B cell (primary cell): ENCODE measurements at regions not wholly inside any gene's neighbourhood (a gene's known extent, or its start where the extent isn't known, plus 50 kb on each side); places are given as distances from the start of the nearest gene placed in this dataset.

Source experiments
- ATAC-seq: fragments of 200-7000 bp; cut with Tn5 transposase; one replicate; pipeline ENCODE4 v1.10.0; 2021; ENCODE audit warnings: low read depth, mild to moderate bottlenecking, moderate number of reproducible peaks, moderate library complexity
- CTCF ChIA-PET: fragments of 350-600 bp; sonication (Branson Sonifier 250); formaldehyde crosslinking; loops from one replicate; lab custom pipeline; 2021; ENCODE audit warnings: antibody characterized with exemption, inconsistent platforms; lab: Charles Lee
- POLR2A ChIA-PET: fragments of 350-600 bp; sonication (Branson Sonifier 250); formaldehyde crosslinking; loops from one replicate; lab custom pipeline; 2021; ENCODE audit warnings: antibody characterized with exemption; lab: Charles Lee
- DNase-seq: peaks from one replicate; pipeline ENCODE4 v3.0.0; 2013
- H2AFZ ChIP-seq: 2 replicates; pipeline ENCODE4 v1.6.1; 2012; ENCODE audit warnings: mild to moderate bottlenecking, low read depth, low read length; ENCODE audit not compliant: insufficient read depth, poor library complexity, severe bottlenecking
- H3K27ac ChIP-seq, 2 donors: 1 replicate in 1 of 2; 2 replicates in 1 of 2; pipeline ENCODE4 v1.5.1; 2012 to 2013; ENCODE audit warnings: low read length in 2 of 2, mild to moderate bottlenecking in 2 of 2, moderate library complexity in 1 of 2
- H3K27me3 ChIP-seq, 4 experiments: fragments of 200-600 bp in 1 of 4; sonication (generic) in 1 of 4; replicated peaks in 1 of 4; 1 replicate in 2 of 4; 2 replicates in 2 of 4; pipeline versions ENCODE4 v1.6.1 to v1.7.0; 2013 to 2016; ENCODE audit warnings: low read length in 3 of 4, mild to moderate bottlenecking in 2 of 4, mixed read lengths in 1 of 4, moderate library complexity in 1 of 4; ENCODE audit not compliant: insufficient read depth in 4 of 4, control insufficient read depth in 3 of 4; ENCODE audit errors: control extremely low read depth in 1 of 4
- H3K36me3 ChIP-seq, 2 experiments: replicated peaks in 1 of 2; 1 replicate in 1 of 2; 2 replicates in 1 of 2; pipeline versions ENCODE4 v1.6.1 to v1.7.1; 2013; ENCODE audit warnings: low read length in 1 of 2; ENCODE audit not compliant: insufficient read depth in 2 of 2, control insufficient read depth in 1 of 2; ENCODE audit errors: control extremely low read depth in 1 of 2, extremely low read depth in 1 of 2
- H3K4me1 ChIP-seq, 2 donors: fragments of 200-600 bp in 1 of 2; sonication (generic) in 1 of 2; 1 replicate in 1 of 2; 2 replicates in 1 of 2; pipeline versions ENCODE4 v1.5.1 to v1.6.1; 2013 to 2017; ENCODE audit warnings: low read length in 2 of 2; ENCODE audit not compliant: control insufficient read depth in 2 of 2, insufficient read depth in 2 of 2
- H3K4me2 ChIP-seq: replicated peaks from 2 replicates; pipeline ENCODE3; 2012; ENCODE audit warnings: mild to moderate bottlenecking, low read depth, low read length; ENCODE audit not compliant: poor library complexity, severe bottlenecking
- H3K4me3 ChIP-seq, 5 experiments: fragments of 200-600 bp in 1 of 5; sonication (generic) in 1 of 5; 1 replicate in 3 of 5; 2 replicates in 2 of 5; pipeline versions ENCODE4 v1.5.1 to v1.7.0; 2011 to 2016; ENCODE audit warnings: low read length in 4 of 5, mild to moderate bottlenecking in 4 of 5, low read depth in 2 of 5, control low read depth in 1 of 5, moderate library complexity in 1 of 5; ENCODE audit not compliant: insufficient read depth in 1 of 5; ENCODE audit errors: control extremely low read depth in 1 of 5, extremely low read depth in 1 of 5
- H3K79me2 ChIP-seq: fragments of 200-600 bp; sonication (generic); one replicate; pipeline ENCODE4 v1.6.0; 2016; ENCODE audit warnings: low read length; ENCODE audit not compliant: control insufficient read depth, insufficient read depth
- H3K9ac ChIP-seq: fragments of 200-600 bp; sonication (generic); 2 replicates; pipeline ENCODE4 v1.6.1; 2017; ENCODE audit warnings: mild to moderate bottlenecking, low read length, moderate library complexity
- H3K9me3 ChIP-seq, 3 donors: one replicate each; pipeline versions ENCODE4 v1.6.1 to v1.7.1; 2013; ENCODE audit warnings: low read length in 2 of 3; ENCODE audit not compliant: control insufficient read depth in 2 of 3, insufficient read depth in 1 of 3; ENCODE audit errors: control extremely low read depth in 1 of 3
- H4K20me1 ChIP-seq: 2 replicates; pipeline ENCODE4 v1.6.0; 2012; ENCODE audit warnings: mild to moderate bottlenecking, low read length; ENCODE audit not compliant: insufficient read depth, control insufficient read depth, poor library complexity, severe bottlenecking
- H3K27ac Mint-ChIP-seq: one replicate; pipeline ENCODE4 v1.8.0; 2021; ENCODE audit warnings: mixed read lengths
- H3K27me3 Mint-ChIP-seq: one replicate; pipeline ENCODE4 v1.8.0; 2021; ENCODE audit warnings: mixed read lengths
- H3K4me1 Mint-ChIP-seq: one replicate; pipeline ENCODE4 v1.8.0; 2021; ENCODE audit warnings: mixed read lengths
- H3K4me3 Mint-ChIP-seq: one replicate; pipeline ENCODE4 v1.8.0; 2021; ENCODE audit warnings: mixed read lengths
- H3K9me3 Mint-ChIP-seq: one replicate; pipeline ENCODE4 v1.8.0; 2022; ENCODE audit warnings: mixed read lengths; ENCODE audit not compliant: insufficient read depth
- EZH2 ChIP-seq: IDR thresholded peaks from 2 replicates; pipeline ENCODE4 v1.6.1; 2012; ENCODE audit warnings: borderline replicate concordance, low read depth, mild to moderate bottlenecking, moderate library complexity, low read length; ENCODE audit not compliant: insufficient read depth, poor library complexity, severe bottlenecking
- WGBS: methylation state at CpG from one replicate; pipeline ENCODE4 v1.1.5; 2013; ENCODE audit warnings: missing lambda C conversion rate; ENCODE audit not compliant: insufficient coverage; 5-methylcytosine and 5-hydroxymethylcytosine counted together
- intact Hi-C: fragments of 100-400 bp; cut with micrococcal nuclease; formaldehyde crosslinking; loops from one replicate; pipeline ENCODE4 v1.10.0; 2022
- TF ChIP-seq, protein P1 (sequence below): fragments of 200-600 bp; IDR thresholded peaks from one replicate; pipeline ENCODE4 v1.8.0; 2022; ENCODE audit warnings: antibody characterized with exemption, mild to moderate bottlenecking

DNA sequence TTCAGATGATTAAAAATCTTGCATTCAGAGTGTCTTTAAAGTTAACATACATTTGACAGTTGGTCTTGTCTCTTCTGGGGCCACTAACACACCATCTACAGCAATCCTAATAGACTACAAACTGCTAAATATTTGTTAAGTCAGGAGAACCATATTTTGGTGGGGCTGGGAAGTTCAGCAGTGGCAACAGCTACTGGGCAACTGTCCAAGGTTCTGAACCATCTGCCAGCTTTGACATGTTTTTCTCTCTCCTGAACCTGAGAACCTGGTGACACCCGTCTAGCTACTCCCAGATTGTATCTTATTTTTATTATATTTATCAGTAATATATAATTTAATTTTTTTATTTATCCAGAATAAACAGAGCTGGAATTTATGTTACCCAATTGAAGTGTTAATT lies 199.0 kb upstream of the DPYD start:
- Histone ChIP-seq H4K20me1 (no peaks in the 10 kb centered on the region), H3K27me3 (no peaks in the 10 kb centered on the region), H3K79me2 (no peaks in the 10 kb centered on the region), H3K36me3 (no peaks in the 10 kb centered on the region), H2AFZ (no peak overlapping the region), H3K4me2 (no peak overlapping the region), H3K4me1 (no peaks in the 10 kb centered on the region), H3K9me3 (no peaks in the 10 kb centered on the region), H3K27ac (no peak overlapping the region), H3K4me3 (no peak overlapping the region), H3K9ac (no peak overlapping the region)
- TF ChIP-seq, protein P1, sequence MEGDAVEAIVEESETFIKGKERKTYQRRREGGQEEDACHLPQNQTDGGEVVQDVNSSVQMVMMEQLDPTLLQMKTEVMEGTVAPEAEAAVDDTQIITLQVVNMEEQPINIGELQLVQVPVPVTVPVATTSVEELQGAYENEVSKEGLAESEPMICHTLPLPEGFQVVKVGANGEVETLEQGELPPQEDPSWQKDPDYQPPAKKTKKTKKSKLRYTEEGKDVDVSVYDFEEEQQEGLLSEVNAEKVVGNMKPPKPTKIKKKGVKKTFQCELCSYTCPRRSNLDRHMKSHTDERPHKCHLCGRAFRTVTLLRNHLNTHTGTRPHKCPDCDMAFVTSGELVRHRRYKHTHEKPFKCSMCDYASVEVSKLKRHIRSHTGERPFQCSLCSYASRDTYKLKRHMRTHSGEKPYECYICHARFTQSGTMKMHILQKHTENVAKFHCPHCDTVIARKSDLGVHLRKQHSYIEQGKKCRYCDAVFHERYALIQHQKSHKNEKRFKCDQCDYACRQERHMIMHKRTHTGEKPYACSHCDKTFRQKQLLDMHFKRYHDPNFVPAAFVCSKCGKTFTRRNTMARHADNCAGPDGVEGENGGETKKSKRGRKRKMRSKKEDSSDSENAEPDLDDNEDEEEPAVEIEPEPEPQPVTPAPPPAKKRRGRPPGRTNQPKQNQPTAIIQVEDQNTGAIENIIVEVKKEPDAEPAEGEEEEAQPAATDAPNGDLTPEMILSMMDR: no peak
- TF ChIP-seq EZH2: no peak
- no CpG with 5 or more reads among the region's 1 CpG for WGBS
- Mint-ChIP-seq H3K27ac (no peak overlapping the region), H3K27me3 (no peaks in the 10 kb centered on the region), H3K4me1 (no peaks in the 10 kb centered on the region), H3K4me3 (no peak overlapping the region), H3K9me3 (no peaks in the 10 kb centered on the region)
- ChIA-PET CTCF (no interaction called here), POLR2A (no interaction called here)
- ATAC-seq (no peak), DNase-seq (no peak)
- intact Hi-C loops: no loop called here

DNA sequence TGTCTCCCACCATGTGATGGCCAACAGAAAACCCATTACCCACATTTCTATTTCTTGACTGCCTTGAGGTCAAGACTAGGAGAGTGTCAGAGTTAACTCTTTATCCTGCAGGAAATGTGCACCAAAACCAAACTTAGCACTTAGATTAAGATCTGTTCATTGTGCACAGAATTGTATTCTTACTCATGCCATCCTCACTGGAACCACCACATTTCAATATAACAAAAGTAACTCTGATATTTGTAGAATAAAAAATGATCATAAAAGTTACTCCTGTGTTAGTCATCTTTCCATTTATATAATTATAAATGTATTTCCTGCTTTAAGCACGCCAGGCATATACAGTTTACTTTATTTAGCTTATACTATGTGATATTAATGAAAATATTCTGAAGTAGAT lies 193.0 kb upstream of the DPYD start:
- H3K79me2 ChIP-seq: no peaks in the 10 kb centered on the region
- H3K4me1 ChIP-seq: no peaks in the 10 kb centered on the region
- H3K4me3 Mint-ChIP-seq: no peak overlapping the region
- H4K20me1 ChIP-seq: no peaks in the 10 kb centered on the region
- H3K27ac ChIP-seq: no peak overlapping the region
- WGBS: no CpG with 5 or more reads among the region's 1 CpG
- no peak overlapping the region for H3K9ac ChIP-seq
- no peak overlapping the region for H3K4me3 ChIP-seq
- intact Hi-C loops: no loop called here
- H3K4me2 ChIP-seq: no peak overlapping the region
- no peaks in the 10 kb centered on the region for H3K9me3 ChIP-seq
- H3K27ac Mint-ChIP-seq: no peak overlapping the region
- H3K27me3 Mint-ChIP-seq: no peaks in the 10 kb centered on the region
- H3K36me3 ChIP-seq: no peaks in the 10 kb centered on the region
- POLR2A ChIA-PET: no interaction called here
- ATAC-seq (no peak), DNase-seq (no peak)
- TF ChIP-seq, protein P1: no peak
- TF ChIP-seq EZH2: no peak
- no peaks in the 10 kb centered on the region for H3K9me3 Mint-ChIP-seq
- no peaks in the 10 kb centered on the region for H3K4me1 Mint-ChIP-seq
- CTCF ChIA-PET: no interaction called here
- H2AFZ ChIP-seq: no peak overlapping the region
- H3K27me3 ChIP-seq: no peaks in the 10 kb centered on the region
